ENCODE measurements at regions not wholly inside any gene's neighbourhood (a gene's known extent, or its start where the extent isn't known, plus 50 kb on each side); places are given as distances from the start of the nearest gene placed in this dataset.
"Not testable (repeated sequence)": the region's sequence is repeated elsewhere in the genome, so short reads cannot be mapped to it uniquely, and the experiment has no call there.

- H3K4me3 Mint-ChIP-seq, result no peak overlapping the region
- no peak for DNase-seq
- H3K36me3 Mint-ChIP-seq (ENCODE audit: low read depth), result no peaks in the 10 kb centered on the region
- no peaks in the 10 kb centered on the region for H3K9me3 Mint-ChIP-seq
- no peak overlapping the region for H3K27ac Mint-ChIP-seq
- peaks cover 2% of the 10 kb centered on the region for H3K4me1 Mint-ChIP-seq (ENCODE audit: low read depth)
- H3K27me3 Mint-ChIP-seq, result peaks cover 39% of the 10 kb centered on the region
Measured at GRCh38 chrX:25143596-25143995, 127.8 kb upstream of the ARX start.

DNA sequence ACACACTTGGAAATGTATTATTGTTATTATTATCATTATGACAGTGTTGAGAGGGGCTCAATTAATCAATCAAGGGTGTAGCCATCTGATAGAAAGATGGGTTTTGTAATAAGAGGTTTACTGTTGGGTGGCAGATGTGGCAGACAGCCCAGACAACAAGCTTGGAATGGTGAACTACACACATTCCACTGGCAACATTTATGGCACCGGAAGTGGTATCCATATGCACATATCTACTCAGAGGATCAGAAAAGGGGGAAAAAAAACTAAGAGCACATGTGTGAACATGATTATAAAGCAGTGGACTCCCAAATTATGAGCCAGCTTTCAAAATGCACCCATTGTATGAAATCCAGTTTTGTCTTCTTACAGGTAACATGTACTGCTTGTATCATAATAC, 125.9 kb upstream of the ARX start:
- peaks cover 2% of the 10 kb centered on the region for H3K4me1 Mint-ChIP-seq (ENCODE audit: low read depth)
- no peak overlapping the region for H3K27ac Mint-ChIP-seq

DNA sequence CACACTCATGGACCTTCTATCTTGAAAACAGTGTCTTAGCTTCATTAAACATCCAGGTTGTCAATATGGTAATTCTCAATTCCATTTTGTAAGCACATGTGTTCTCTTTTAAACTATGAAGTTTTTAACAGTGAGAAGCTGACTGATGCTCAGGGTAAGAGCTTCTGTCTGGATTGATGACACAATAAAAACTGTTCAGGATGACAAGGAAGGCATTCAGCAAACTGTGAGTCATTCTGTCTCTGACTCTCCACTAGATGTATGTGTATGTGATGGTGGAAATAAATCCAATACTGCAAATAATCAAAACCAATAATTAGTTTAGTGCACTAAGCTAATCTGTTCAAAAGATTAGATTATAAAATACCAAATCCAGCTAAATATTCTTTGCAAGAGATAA, 115.3 kb upstream of the ARX start:
- no peaks in the 10 kb centered on the region for H3K4me1 Mint-ChIP-seq (ENCODE audit: low read depth)
- no peak overlapping the region for H3K27ac Mint-ChIP-seq
- no peak for DNase-seq

More for the DNA sequence above, 125.9 kb upstream of the ARX start:
- no peak for DNase-seq
- no peaks in the 10 kb centered on the region for H3K36me3 Mint-ChIP-seq (ENCODE audit: low read depth)
- H3K9me3 Mint-ChIP-seq, result no peaks in the 10 kb centered on the region
- peaks cover 42% of the 10 kb centered on the region for H3K27me3 Mint-ChIP-seq
- no peak overlapping the region for H3K4me3 Mint-ChIP-seq

GRCh38 chrX:25130619-25131018, 114.9 kb upstream of the ARX start:
- Mint-ChIP-seq H3K27me3 (peaks cover 38% of the 10 kb centered on the region), H3K9me3 (no peaks in the 10 kb centered on the region), H3K36me3 (ENCODE audit: low read depth) (no peaks in the 10 kb centered on the region), H3K4me1 (ENCODE audit: low read depth) (no peaks in the 10 kb centered on the region), H3K4me3 (no peak overlapping the region), H3K27ac (no peak overlapping the region)
- no peak for DNase-seq

More for the DNA sequence above, 115.3 kb upstream of the ARX start:
- H3K36me3 Mint-ChIP-seq (ENCODE audit: low read depth), result no peaks in the 10 kb centered on the region
- no peaks in the 10 kb centered on the region for H3K9me3 Mint-ChIP-seq
- H3K27me3 Mint-ChIP-seq, result peaks cover 38% of the 10 kb centered on the region
- no peak overlapping the region for H3K4me3 Mint-ChIP-seq

- Mint-ChIP-seq H3K9me3 (no peaks in the 10 kb centered on the region), H3K27ac (no peak overlapping the region), H3K36me3 (ENCODE audit: low read depth) (no peaks in the 10 kb centered on the region), H3K27me3 (peaks cover 49% of the 10 kb centered on the region), H3K4me1 (ENCODE audit: low read depth) (no peaks in the 10 kb centered on the region), H3K4me3 (no peak overlapping the region)
- no peak for DNase-seq
Measured at GRCh38 chrX:25125483-25125882, 109.7 kb upstream of the ARX start.

DNA sequence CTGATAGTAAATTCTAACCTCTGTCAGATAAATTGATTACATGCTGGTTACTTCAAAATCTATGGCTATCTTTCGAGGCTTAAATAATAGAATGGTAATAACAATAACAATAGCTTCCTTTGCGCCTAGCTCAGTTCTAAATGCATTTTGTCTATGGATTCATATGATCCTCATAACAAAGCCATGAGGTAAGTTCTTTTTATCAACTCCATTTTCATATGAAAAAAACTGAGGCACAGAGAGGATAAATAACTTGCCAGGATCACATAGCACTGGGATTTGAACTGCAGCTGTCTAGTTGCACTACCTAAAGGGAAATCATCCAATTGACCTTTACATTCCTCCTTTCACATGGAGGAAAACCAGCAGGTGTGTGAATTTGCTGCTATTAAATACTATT, 108.6 kb upstream of the ARX start:
- Mint-ChIP-seq H3K27me3 (peaks cover 53% of the 10 kb centered on the region), H3K36me3 (ENCODE audit: low read depth) (no peaks in the 10 kb centered on the region), H3K9me3 (no peaks in the 10 kb centered on the region), H3K4me3 (no peak overlapping the region), H3K27ac (no peak overlapping the region), H3K4me1 (ENCODE audit: low read depth) (no peaks in the 10 kb centered on the region)
- DNase-seq, result no peak

- Mint-ChIP-seq H3K27me3 (peaks cover 8% of the 10 kb centered on the region), H3K4me3 (no peak overlapping the region), H3K4me1 (ENCODE audit: low read depth) (no peaks in the 10 kb centered on the region), H3K27ac (no peak overlapping the region), H3K9me3 (no peaks in the 10 kb centered on the region), H3K36me3 (ENCODE audit: low read depth) (no peaks in the 10 kb centered on the region)
- DNase-seq, result no peak
Measured at GRCh38 chrX:25112156-25112555, 96.4 kb upstream of the ARX start.

DNA sequence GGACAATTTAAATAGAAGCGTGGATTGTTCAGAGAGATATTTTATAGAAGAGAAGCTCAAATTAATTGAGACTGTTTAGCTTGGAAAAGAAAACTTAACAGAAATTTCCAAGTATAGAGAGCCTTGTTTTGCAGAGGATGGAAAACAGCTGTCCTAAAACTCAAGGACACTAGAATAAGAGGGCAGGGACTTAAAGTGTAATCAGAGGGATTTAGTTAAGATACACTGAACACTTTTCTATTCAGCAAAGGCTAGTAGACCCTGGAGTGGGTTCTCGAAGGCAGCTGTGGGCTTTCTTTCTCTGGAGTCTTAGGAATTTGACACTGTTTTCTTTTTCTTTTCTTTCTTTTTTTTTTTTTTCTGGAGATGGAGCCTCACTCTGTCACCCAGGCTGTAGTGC, 92.7 kb upstream of the ARX start:
- no peak overlapping the region for H3K4me3 Mint-ChIP-seq
- H3K4me1 Mint-ChIP-seq (ENCODE audit: low read depth), result no peaks in the 10 kb centered on the region
- peaks cover 8% of the 10 kb centered on the region for H3K27me3 Mint-ChIP-seq
- no peaks in the 10 kb centered on the region for H3K9me3 Mint-ChIP-seq
- H3K27ac Mint-ChIP-seq, result no peak overlapping the region
- no peak for DNase-seq
- H3K36me3 Mint-ChIP-seq (ENCODE audit: low read depth), result no peaks in the 10 kb centered on the region

GRCh38 chrX:25105221-25105620, 89.5 kb upstream of the ARX start:
- no peaks in the 10 kb centered on the region for H3K9me3 Mint-ChIP-seq
- H3K4me3 Mint-ChIP-seq, result no peak overlapping the region
- H3K27ac Mint-ChIP-seq, result no peak overlapping the region
- H3K27me3 Mint-ChIP-seq, result peaks cover 19% of the 10 kb centered on the region
- no peak for DNase-seq
- no peaks in the 10 kb centered on the region for H3K4me1 Mint-ChIP-seq (ENCODE audit: low read depth)
- no peaks in the 10 kb centered on the region for H3K36me3 Mint-ChIP-seq (ENCODE audit: low read depth)

- Mint-ChIP-seq H3K27ac (no peak overlapping the region), H3K27me3 (peaks cover 78% of the 10 kb centered on the region), H3K9me3 (no peaks in the 10 kb centered on the region), H3K4me1 (ENCODE audit: low read depth) (no peaks in the 10 kb centered on the region), H3K36me3 (ENCODE audit: low read depth) (no peaks in the 10 kb centered on the region), H3K4me3 (no peak overlapping the region)
- no peak for DNase-seq
Measured at GRCh38 chrX:25096522-25097045, 80.8 kb upstream of the ARX start.

GRCh38 chrX:25091152-25091551, 75.4 kb upstream of the ARX start:
- peaks cover 37% of the 10 kb centered on the region for H3K27me3 Mint-ChIP-seq
- H3K9me3 Mint-ChIP-seq; H3K36me3 Mint-ChIP-seq (ENCODE audit: low read depth); H3K4me1 Mint-ChIP-seq (ENCODE audit: low read depth); H3K27ac Mint-ChIP-seq; DNase-seq; H3K4me3 Mint-ChIP-seq: not testable (repeated sequence)

DNA sequence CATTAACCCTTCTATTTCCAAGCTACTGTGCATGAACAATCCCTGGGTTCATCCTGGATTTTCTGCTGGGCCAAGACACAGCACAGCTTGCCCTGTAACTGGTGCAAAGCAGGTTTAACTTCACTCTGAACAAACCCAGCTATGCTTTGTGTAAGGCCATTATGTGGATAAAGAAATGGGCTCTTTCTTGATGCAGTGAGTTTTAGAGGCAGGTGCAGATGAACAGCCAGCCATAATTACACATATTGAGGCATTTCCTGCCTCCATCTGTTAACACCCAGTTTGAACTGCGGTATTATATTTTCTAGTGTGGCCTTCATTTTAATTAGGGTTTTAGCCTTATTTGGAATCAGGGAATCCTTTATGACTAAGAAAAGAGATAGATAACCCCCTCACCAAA, 68.7 kb upstream of the ARX start:
- Mint-ChIP-seq H3K27ac (no peak overlapping the region), H3K9me3 (no peaks in the 10 kb centered on the region), H3K4me3 (no peak overlapping the region), H3K36me3 (ENCODE audit: low read depth) (no peaks in the 10 kb centered on the region), H3K4me1 (ENCODE audit: low read depth) (no peaks in the 10 kb centered on the region), H3K27me3 (peaks cover 9% of the 10 kb centered on the region)
- no peak for DNase-seq

DNA sequence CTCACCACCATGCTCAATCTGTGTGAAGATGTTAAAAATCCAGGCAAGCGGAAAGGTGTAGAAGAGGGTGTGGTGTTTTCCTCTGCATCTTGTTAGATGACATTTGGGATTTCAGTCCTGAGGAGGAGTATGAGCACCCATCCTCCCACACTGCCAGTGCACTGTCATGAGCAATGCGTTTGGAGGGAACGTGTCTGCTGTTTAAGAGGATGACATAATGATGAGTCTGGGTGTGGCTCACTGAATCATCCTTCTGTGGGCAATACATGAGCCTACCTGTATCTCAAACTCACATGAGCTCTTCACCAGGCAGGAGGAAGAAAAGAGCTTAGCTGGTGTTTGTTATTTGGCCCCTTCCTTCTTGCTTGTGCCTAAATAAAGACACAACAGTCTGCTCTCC, 67.9 kb upstream of the ARX start:
- Mint-ChIP-seq H3K9me3 (no peaks in the 10 kb centered on the region), H3K27me3 (peaks cover 9% of the 10 kb centered on the region), H3K4me1 (ENCODE audit: low read depth) (no peaks in the 10 kb centered on the region), H3K27ac (no peak overlapping the region), H3K4me3 (no peak overlapping the region), H3K36me3 (ENCODE audit: low read depth) (no peaks in the 10 kb centered on the region)
- no peak for DNase-seq

DNA sequence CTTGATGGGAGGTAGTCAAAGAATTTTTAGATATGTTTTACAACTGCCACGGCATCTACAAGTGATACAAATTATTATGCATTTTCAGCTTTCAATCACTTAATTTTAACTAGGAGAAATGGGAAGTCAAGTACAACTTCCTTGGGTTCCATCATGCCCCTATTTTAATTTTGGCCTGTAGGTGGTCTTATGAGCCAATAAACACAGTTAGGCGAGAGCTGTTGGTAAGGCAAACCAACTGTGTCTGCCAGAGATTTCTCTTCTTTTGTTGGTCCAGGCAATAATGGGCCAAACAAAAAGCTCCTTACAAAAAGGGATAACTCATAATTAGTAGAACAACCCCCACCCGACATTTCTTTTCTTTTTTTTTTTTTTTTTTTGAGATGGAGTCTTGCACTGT, 63.3 kb upstream of the ARX start:
- no peak overlapping the region for H3K27ac Mint-ChIP-seq
- no peak overlapping the region for H3K4me3 Mint-ChIP-seq
- peaks cover 35% of the 10 kb centered on the region for H3K27me3 Mint-ChIP-seq
- no peaks in the 10 kb centered on the region for H3K36me3 Mint-ChIP-seq (ENCODE audit: low read depth)
- DNase-seq, result no peak
- H3K9me3 Mint-ChIP-seq, result no peaks in the 10 kb centered on the region
- no peaks in the 10 kb centered on the region for H3K4me1 Mint-ChIP-seq (ENCODE audit: low read depth)

- Mint-ChIP-seq H3K4me1 (ENCODE audit: low read depth) (no peaks in the 10 kb centered on the region), H3K9me3 (no peaks in the 10 kb centered on the region), H3K27me3 (peaks cover 31% of the 10 kb centered on the region), H3K36me3 (ENCODE audit: low read depth) (no peaks in the 10 kb centered on the region), H3K27ac (no peak overlapping the region), H3K4me3 (no peak overlapping the region)
- no peak for DNase-seq
Measured at GRCh38 chrX:25076941-25077500, 61.3 kb upstream of the ARX start.

DNA sequence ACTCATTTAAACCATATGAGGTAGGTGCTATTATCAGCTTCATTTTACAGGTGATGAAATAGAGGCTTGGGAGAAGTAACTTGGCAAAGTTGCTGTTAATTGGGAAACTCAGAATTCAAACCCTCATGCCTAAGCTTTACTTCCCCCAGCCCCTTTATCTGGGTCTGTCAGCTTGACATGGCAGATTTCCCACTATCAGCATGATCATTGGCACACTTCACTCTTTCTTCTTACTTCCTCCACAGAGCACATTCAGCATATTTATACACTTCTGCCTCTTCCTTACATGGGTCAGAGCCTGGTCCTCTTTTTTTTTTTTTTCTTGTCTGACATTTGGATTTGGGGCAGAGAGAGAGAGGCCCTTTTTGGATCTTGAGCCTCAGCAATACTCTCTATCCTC, 56.5 kb upstream of the ARX start:
- no peak overlapping the region for H3K4me3 Mint-ChIP-seq

More for the DNA sequence above, 56.5 kb upstream of the ARX start:
- Mint-ChIP-seq H3K27ac (no peak overlapping the region), H3K36me3 (ENCODE audit: low read depth) (no peaks in the 10 kb centered on the region), H3K27me3 (peaks cover 27% of the 10 kb centered on the region), H3K4me1 (ENCODE audit: low read depth) (peaks cover 12% of the 10 kb centered on the region), H3K9me3 (no peaks in the 10 kb centered on the region)
- DNase-seq, result no peak

Measured in activated T-cell treated with anti-CD3 and anti-CD28 coated beads, Interleukin-2, amount 50 U/mL, for 24 hours (primary cell).